GM23338 (cell line): ENCODE measurements at regions not wholly inside any gene's neighbourhood (a gene's known extent, or its start where the extent isn't known, plus 50 kb on each side); places are given as distances from the start of the nearest gene placed in this dataset.

ENCODE experiments used
- CREB1 ChIP-seq: fragments of 250-450 bp; sonication (Bioruptor Pico); IDR thresholded peaks from 2 replicates; pipeline ENCODE4 v1.5.0; 2020; ENCODE audit warnings: low read depth, mild to moderate bottlenecking, moderate library complexity
- ETS1 ChIP-seq: IDR thresholded peaks from 2 replicates; pipeline ENCODE4 v1.6.1; 2016; ENCODE audit warnings: antibody characterized with exemption
- NANOG ChIP-seq: IDR thresholded peaks from 2 replicates; pipeline ENCODE4 v1.6.1; 2016; ENCODE audit warnings: antibody characterized with exemption, borderline replicate concordance
- POLR2AphosphoS5 ChIP-seq: IDR thresholded peaks from 2 replicates; pipeline ENCODE4 v1.6.1; 2016; ENCODE audit warnings: antibody characterized with exemption, low read depth
- REST ChIP-seq: IDR thresholded peaks from one replicate; pipeline ENCODE4 v1.6.1; 2018; ENCODE audit warnings: antibody characterized with exemption; ENCODE audit not compliant: unreplicated experiment
- STAT1 ChIP-seq: IDR thresholded peaks from one replicate; pipeline ENCODE4 v1.6.1; 2016; ENCODE audit warnings: antibody characterized with exemption; ENCODE audit not compliant: unreplicated experiment
- ZNF114 ChIP-seq: fragments of 250-450 bp; sonication (Bioruptor Pico); IDR thresholded peaks from 2 replicates; pipeline ENCODE4 v1.5.0; 2020; ENCODE audit warnings: mild to moderate bottlenecking, moderate library complexity
- ZNF462 ChIP-seq: fragments of 250-450 bp; sonication (Bioruptor Pico); IDR thresholded peaks from 2 replicates; pipeline ENCODE4 v1.5.0; 2020; ENCODE audit warnings: mild to moderate bottlenecking, moderate library complexity

- TF ChIP-seq ZNF462 (CRISPR knock-in tag) (no peak), POLR2AphosphoS5 (no peak), NANOG (no peak), CREB1 (CRISPR knock-in tag) (no peak), REST (no peak), STAT1 (no peak), ETS1 (no peak), ZNF114 (no peak)
These were observed 624.3 kb upstream of the TENM4 start (continued) for GRCh38 chr11:80065086-80065485.
